Progenitor cell of endocrine pancreas (in vitro differentiated cells): ENCODE measurements at regions not wholly inside any gene's neighbourhood (a gene's known extent, or its start where the extent isn't known, plus 50 kb on each side); places are given as distances from the start of the nearest gene placed in this dataset.

Experiments used
- DNase-seq: peaks from one replicate; pipeline ENCODE4 v3.0.0; 2021; ENCODE audit warnings: low spot score; ENCODE audit not compliant: unreplicated experiment
- H3K27ac Mint-ChIP-seq: 2 replicates; pipeline ENCODE4 v1.8.0; 2021; ENCODE audit warnings: mild to moderate bottlenecking, moderate library complexity, mixed read lengths
- H3K27me3 Mint-ChIP-seq: 2 replicates; pipeline ENCODE4 v1.8.0; 2021; ENCODE audit warnings: mixed read lengths
- H3K36me3 Mint-ChIP-seq: 2 replicates; pipeline ENCODE4 v1.8.0; 2022; ENCODE audit warnings: mixed read lengths; ENCODE audit not compliant: insufficient read depth
- H3K4me1 Mint-ChIP-seq: 2 replicates; pipeline ENCODE4 v1.8.0; 2021; ENCODE audit warnings: low read depth, mixed read lengths
- H3K4me3 Mint-ChIP-seq: 2 replicates; pipeline ENCODE4 v1.8.0; 2021; ENCODE audit warnings: low read depth, mild to moderate bottlenecking, moderate library complexity, mixed read lengths
- H3K9me3 Mint-ChIP-seq: 2 replicates; pipeline ENCODE4 v1.8.0; 2021; ENCODE audit warnings: low read depth, mixed read lengths
- CTCF ChIP-seq: fragments of 200-600 bp; sonication (generic); IDR thresholded peaks from one replicate; pipeline ENCODE4 v1.5.0; 2021; ENCODE audit warnings: antibody characterized with exemption, mild to moderate bottlenecking; ENCODE audit not compliant: unreplicated experiment

GRCh38 chr5:88661806-88662207 lies 221.2 kb downstream of the MEF2C start:
- Mint-ChIP-seq H3K4me1 (peaks cover 10% of the 10 kb centered on the region), H3K27me3 (peaks cover 85% of the 10 kb centered on the region), H3K4me3 (no peak overlapping the region), H3K27ac (no peak overlapping the region), H3K9me3 (no peaks in the 10 kb centered on the region), H3K36me3 (no peaks in the 10 kb centered on the region)
- DNase-seq, result no peak
- TF ChIP-seq CTCF, result no peak

- peak; percentile 81 for DNase-seq
- H3K27me3 Mint-ChIP-seq, result peaks cover 85% of the 10 kb centered on the region
- no peak for TF ChIP-seq CTCF
- H3K9me3 Mint-ChIP-seq, result no peaks in the 10 kb centered on the region
- H3K27ac Mint-ChIP-seq, result no peak overlapping the region
- H3K36me3 Mint-ChIP-seq, result no peaks in the 10 kb centered on the region
- H3K4me1 Mint-ChIP-seq, result peaks cover 10% of the 10 kb centered on the region
- H3K4me3 Mint-ChIP-seq, result peak overlapping the region; percentile 65
Measured at GRCh38 chr5:88660947-88661805, 221.8 kb downstream of the MEF2C start.

- no peak for DNase-seq
- H3K27ac Mint-ChIP-seq, result no peak overlapping the region
- peak overlapping the region; percentile 65 for H3K4me3 Mint-ChIP-seq
- H3K9me3 Mint-ChIP-seq, result no peaks in the 10 kb centered on the region
- H3K4me1 Mint-ChIP-seq, result peaks cover 10% of the 10 kb centered on the region
- H3K27me3 Mint-ChIP-seq, result peaks cover 78% of the 10 kb centered on the region
- TF ChIP-seq CTCF, result no peak
- H3K36me3 Mint-ChIP-seq, result no peaks in the 10 kb centered on the region
Measured at GRCh38 chr5:88660264-88660946, 222.6 kb downstream of the MEF2C start.

GRCh38 chr5:88659529-88660263 lies 223.3 kb downstream of the MEF2C start:
- H3K36me3 Mint-ChIP-seq, result no peaks in the 10 kb centered on the region
- H3K9me3 Mint-ChIP-seq, result no peaks in the 10 kb centered on the region
- H3K4me3 Mint-ChIP-seq, result peak overlapping the region; percentile 58
- H3K27me3 Mint-ChIP-seq, result peaks cover 71% of the 10 kb centered on the region
- H3K27ac Mint-ChIP-seq, result no peak overlapping the region
- no peak for DNase-seq
- TF ChIP-seq CTCF, result no peak
- peaks cover 10% of the 10 kb centered on the region for H3K4me1 Mint-ChIP-seq

- Mint-ChIP-seq H3K27me3 (peaks cover 68% of the 10 kb centered on the region), H3K9me3 (no peaks in the 10 kb centered on the region), H3K36me3 (no peaks in the 10 kb centered on the region), H3K4me1 (peaks cover 10% of the 10 kb centered on the region), H3K4me3 (no peak overlapping the region), H3K27ac (no peak overlapping the region)
- DNase-seq, result no peak
- TF ChIP-seq CTCF, result no peak
Measured at GRCh38 chr5:88658886-88659285, 224.1 kb downstream of the MEF2C start.
